Right lung (tissue), 2 donors: ENCODE measurements at regions not wholly inside any gene's neighbourhood (a gene's known extent, or its start where the extent isn't known, plus 50 kb on each side); places are given as distances from the start of the nearest gene placed in this dataset.
A peak's percentile ranks its signal among the peaks of the same experiment; 100 is the strongest.

Source experiments
- DNase-seq, 2 donors: peaks; one replicate each; pipeline ENCODE4 v3.0.0-alpha.2; 2013

- DNase-seq = no peak
Measured at GRCh38 chr20:60274717-60275116, 316.5 kb downstream of the CDH26 start.

DNA sequence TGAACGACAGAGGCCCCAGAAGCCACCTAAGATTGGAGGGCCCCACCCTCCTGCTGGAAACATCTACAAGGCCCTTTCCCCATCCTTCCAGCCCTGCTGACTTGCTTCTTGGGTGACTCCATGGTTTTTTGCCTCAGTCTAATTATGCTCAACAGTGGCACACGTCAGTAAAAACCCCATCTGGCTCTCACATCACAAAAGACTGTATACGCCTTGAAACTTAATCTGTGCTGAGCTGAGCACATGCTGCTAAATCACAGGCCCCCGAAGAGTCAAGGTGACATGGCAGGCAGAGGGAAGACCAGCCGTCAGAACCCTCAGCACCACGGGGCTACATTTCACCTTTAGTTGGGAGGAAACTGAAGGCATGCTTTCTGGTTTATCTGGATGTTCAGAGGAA, 323.1 kb downstream of the CDH26 start:
- no peak for DNase-seq

DNA sequence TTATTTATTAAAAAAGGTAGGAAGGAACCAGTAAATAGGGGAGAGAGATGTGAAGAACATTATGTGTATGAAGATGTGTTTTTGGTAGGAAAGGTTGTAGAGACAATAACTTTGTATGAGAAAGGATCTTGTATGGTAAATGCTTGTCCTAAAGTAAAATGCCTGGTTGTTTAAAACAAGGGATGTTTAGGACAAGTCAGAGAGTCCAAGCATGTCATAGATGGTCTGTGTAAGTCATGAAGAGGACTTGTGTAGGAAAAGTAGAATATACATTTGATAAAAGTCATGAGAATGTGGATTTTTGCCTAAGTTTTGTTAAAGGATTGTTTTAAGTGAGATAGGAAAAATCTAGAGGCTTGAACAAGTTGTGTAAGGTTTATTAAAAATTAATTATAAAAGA, 325.1 kb downstream of the CDH26 start:
- DNase-seq = no peak

DNA sequence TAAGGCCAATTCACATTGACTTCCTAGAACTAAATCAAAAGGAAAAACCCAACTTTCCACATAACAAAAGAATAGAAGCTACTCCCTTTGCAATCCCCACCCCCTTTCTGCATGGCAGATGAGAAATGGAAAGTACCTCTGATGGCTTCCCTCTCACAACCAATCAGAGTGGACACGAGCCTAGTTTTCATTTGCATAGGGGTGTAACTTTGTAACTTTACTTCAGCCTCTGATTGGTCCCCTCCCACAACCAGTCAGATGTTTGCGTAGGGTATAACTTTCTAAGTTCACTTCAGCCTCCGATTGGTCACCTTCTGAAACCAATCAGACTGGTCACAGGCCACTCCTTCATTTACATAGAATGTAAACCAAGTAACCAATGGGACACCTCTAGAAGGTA, 328.5 kb downstream of the CDH26 start:
- DNase-seq = no peak

DNA sequence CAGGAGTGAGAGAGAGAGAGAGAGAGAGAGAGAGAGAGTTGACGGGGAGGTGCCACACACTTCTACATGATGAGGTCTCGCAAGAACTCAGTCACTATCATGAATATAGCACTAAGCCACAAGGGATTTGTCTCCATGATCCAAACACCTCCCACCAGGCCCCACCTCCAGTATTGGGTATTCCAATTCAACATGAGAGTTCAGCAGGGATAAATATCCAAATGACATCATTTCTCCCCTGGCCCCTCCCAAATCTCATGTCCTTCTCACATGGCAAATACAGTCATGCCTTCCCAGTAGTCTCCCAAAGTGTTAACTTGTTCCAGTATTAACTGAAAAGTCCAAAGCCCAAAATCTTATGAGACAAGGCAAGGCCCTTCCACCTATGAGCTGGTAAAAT, 330.7 kb downstream of the CDH26 start:
- no peak for DNase-seq

GRCh38 chr20:60292001-60292520, 333.8 kb downstream of the CDH26 start:
- no peak for DNase-seq

- no peak for DNase-seq
Measured at GRCh38 chr20:60294632-60295031, 336.4 kb downstream of the CDH26 start.

GRCh38 chr20:60295214-60295613, 337.0 kb downstream of the CDH26 start:
- no peak for DNase-seq

DNA sequence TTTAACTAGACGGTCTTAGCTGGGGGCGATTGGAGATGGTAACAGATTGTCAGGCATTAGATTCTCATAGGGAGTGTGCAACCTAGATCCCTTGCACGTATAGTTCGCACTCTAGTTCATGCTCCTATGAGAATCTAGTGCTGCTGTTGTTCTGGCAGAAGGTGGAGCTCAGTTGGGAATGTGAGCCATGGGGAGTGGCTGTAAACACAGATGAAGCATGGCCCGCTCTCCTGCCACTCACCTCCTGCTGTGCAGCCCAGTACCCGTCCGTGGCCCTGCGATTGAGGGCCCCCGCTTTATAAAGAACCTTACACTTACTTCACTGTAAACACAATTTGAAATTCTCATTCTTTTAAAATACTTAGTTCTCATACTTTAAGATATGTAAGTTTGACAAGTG, 339.4 kb downstream of the CDH26 start:
- no peak for DNase-seq

- DNase-seq = no peak
Measured at GRCh38 chr20:60298647-60299046, 340.4 kb downstream of the CDH26 start.

- no peak for DNase-seq
Measured at GRCh38 chr20:60299951-60300350, 341.7 kb downstream of the CDH26 start.

GRCh38 chr20:60300374-60300773, 342.2 kb downstream of the CDH26 start:
- no peak for DNase-seq

DNA sequence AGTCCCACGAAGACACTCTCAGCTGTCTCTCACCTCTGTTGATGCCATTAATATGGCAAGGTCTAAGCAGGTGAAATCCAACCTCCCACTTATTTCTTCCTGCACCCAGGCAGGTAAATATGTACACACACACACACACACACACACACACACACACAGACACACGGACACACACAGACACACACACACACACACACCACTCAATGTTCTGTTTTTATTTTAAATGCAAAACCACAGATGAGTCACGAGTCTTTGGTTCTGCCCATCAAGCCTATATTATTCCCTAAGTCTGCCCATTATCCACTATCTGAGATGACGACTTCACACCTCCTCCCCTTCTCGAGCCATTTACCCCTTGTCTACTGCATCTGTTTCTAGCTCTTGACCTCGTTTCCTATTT, 344.7 kb downstream of the CDH26 start:
- DNase-seq = no peak

- DNase-seq = no peak
Measured at GRCh38 chr20:60304026-60304590, 345.9 kb downstream of the CDH26 start.

- DNase-seq = no peak
Measured at GRCh38 chr20:60304931-60305330, 346.7 kb downstream of the CDH26 start.

DNA sequence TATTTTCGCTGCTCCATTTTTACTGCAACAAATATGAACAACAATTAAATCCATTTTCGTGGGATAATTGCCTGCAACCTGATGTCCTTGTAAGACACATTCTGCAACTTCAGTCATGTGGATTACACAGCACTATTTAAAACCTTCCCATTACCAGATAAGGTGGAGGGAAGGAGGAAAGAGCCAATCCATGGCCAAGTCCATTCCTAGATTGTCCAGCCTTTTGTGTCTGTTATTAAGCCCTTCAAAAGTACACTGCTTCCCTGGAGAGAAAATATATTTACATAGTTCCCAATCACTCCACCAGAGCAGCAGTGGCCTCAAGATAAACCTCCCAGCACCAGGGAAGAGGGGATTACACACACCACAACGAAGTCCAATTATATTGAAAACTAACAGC, 347.9 kb downstream of the CDH26 start:
- no peak for DNase-seq

GRCh38 chr20:60306551-60306950, 348.3 kb downstream of the CDH26 start:
- peak; percentile 15 to 32 for DNase-seq

- no peak for DNase-seq
Measured at GRCh38 chr20:60310560-60311349, 352.5 kb downstream of the CDH26 start.

DNA sequence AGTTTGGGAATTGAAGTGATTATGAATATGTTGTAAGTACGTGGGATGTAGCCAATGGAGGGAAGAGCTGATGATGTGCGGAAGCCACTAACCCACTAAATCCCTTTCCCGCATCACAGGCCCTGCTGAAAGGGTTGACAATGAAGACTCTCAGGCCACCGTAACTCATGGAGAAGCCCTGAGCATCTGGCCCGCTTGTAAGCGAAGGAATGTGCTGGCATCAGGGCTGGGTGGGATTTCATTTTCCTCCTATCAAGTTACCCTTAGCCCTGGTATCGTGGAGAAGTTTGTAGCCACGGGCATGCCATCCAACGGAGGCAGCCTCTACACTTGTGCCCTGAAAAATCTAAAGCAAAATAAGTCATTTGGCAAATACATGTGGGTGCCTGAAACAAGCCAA, 355.0 kb downstream of the CDH26 start:
- DNase-seq = no peak

DNA sequence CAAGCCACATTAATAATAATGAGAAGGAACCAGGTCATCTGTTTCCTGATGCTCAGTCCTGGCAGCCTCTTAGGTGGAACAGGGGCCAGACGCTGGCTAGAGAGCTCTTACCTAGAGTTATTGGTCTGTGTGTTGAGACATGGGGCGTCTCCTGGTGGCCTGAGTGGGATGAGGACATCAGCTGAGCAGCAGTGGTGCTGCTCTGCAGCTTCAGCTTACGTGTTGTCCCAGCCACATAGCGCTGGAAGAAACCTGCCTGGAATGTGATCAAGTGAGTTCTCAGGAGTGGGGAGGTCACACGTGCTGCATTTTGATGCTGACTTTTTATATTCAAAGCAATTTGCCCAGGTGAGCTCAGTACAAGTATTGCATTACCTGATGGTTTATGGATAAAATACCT, 355.4 kb downstream of the CDH26 start:
- DNase-seq = peak; percentile 12 to 23

DNA sequence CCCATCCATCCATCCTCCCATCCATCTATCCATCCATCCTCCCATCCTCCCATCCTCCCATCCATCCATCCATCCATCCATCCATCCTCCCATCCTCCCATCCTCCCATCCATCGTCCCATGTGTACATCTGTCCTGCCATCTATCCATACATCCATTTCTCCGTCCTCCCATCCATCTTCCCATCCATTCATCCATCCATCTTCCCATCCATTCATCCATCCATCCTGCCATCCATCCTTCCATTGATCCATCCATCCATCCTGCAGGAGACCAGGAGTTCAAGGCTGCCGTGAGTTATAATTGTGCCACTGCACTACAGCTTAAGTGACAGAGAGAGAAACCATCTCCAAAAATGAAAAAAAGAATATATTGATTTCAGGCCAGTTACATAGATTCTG, 356.5 kb downstream of the CDH26 start:
- no peak for DNase-seq

- DNase-seq = no peak
Measured at GRCh38 chr20:60316476-60317158, 358.4 kb downstream of the CDH26 start.

- no peak for DNase-seq
Measured at GRCh38 chr20:60317401-60317800, 359.2 kb downstream of the CDH26 start.
